ACC112 (cell line): ENCODE measurements at regions not wholly inside any gene's neighbourhood (a gene's known extent, or its start where the extent isn't known, plus 50 kb on each side); places are given as distances from the start of the nearest gene placed in this dataset.

Experiments used
- H2AFZ ChIP-seq: fragments of 200-600 bp; sonication (generic); one replicate; pipeline ENCODE4 v1.6.0; 2017; ENCODE audit warnings: antibody characterized with exemption, low read length; ENCODE audit not compliant: unreplicated experiment
- H3K27ac ChIP-seq: fragments of 200-600 bp; sonication (generic); 2 replicates; pipeline ENCODE4 v1.5.1; 2014; ENCODE audit warnings: low read depth, mild to moderate bottlenecking, antibody characterized with exemption, low read length, moderate library complexity
- H3K27me3 ChIP-seq: fragments of 200-600 bp; sonication (generic); 2 replicates; pipeline ENCODE4 v1.6.1; 2014; ENCODE audit warnings: mild to moderate bottlenecking, antibody characterized with exemption, low read length, moderate library complexity, mixed read lengths; ENCODE audit not compliant: insufficient read depth
- H3K36me3 ChIP-seq: fragments of 200-600 bp; sonication (generic); 2 replicates; pipeline ENCODE4 v1.6.1; 2016; ENCODE audit warnings: mild to moderate bottlenecking, antibody characterized with exemption, low read length, moderate library complexity, mixed read lengths; ENCODE audit not compliant: insufficient read depth
- H3K4me1 ChIP-seq: fragments of 200-600 bp; sonication (generic); one replicate; pipeline ENCODE4 v1.6.1; 2016; ENCODE audit warnings: low read length, mixed read lengths; ENCODE audit not compliant: insufficient read depth, unreplicated experiment, control insufficient read depth
- H3K4me3 ChIP-seq: fragments of 200-600 bp; sonication (generic); 2 replicates; pipeline ENCODE4 v1.5.1; 2014; ENCODE audit warnings: mild to moderate bottlenecking, low read depth, low read length
- H3K79me2 ChIP-seq: fragments of 200-600 bp; sonication (generic); one replicate; pipeline ENCODE4 v1.6.0; 2016; ENCODE audit warnings: low read length; ENCODE audit not compliant: control insufficient read depth, unreplicated experiment, insufficient read depth

DNA sequence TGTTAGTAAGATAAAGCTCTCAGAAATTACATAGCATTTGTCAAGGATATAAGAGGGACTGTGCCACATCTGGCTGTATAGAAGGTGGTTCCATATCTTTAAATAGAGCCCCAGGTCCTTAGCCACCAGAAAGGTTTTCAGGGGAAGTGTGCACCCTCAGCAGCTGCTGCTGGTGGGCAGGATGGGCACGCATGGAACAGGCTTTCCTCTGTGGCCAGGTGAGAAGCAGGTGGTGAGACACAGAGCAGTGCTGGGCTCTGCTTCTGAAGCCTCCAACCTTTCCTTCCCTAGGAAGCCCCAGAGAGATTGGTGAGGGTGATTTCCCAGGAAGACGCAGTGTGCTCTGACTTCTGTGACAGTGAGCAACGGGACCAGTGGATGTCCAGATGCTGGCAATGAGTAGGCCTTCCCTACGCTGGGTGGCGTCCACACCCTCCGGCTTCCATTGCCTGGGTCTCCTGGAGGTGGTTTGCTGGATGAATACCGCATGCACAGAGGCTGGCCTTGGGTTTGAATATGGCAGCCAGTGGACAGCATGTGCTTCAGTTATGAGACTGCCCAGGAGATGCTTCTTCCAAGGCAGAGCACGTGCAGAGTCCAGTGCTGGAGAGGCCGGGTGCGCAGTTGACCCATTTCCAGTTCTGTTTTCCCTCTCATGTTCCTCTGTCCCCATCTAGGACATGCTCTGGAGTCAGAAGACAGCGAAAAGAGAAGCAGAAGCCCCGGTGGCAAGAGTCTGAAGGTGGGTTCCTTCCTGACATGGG is 52.7 kb upstream of the POLG start:
- H2AFZ ChIP-seq = no peak overlapping the region
- H3K36me3 ChIP-seq = no peaks in the 10 kb centered on the region
- H3K79me2 ChIP-seq = no peaks in the 10 kb centered on the region
- no peak overlapping the region for H3K27ac ChIP-seq
- peaks cover 43% of the 10 kb centered on the region for H3K27me3 ChIP-seq
- peaks cover 7% of the 10 kb centered on the region for H3K4me1 ChIP-seq
- H3K4me3 ChIP-seq = no peak overlapping the region

DNA sequence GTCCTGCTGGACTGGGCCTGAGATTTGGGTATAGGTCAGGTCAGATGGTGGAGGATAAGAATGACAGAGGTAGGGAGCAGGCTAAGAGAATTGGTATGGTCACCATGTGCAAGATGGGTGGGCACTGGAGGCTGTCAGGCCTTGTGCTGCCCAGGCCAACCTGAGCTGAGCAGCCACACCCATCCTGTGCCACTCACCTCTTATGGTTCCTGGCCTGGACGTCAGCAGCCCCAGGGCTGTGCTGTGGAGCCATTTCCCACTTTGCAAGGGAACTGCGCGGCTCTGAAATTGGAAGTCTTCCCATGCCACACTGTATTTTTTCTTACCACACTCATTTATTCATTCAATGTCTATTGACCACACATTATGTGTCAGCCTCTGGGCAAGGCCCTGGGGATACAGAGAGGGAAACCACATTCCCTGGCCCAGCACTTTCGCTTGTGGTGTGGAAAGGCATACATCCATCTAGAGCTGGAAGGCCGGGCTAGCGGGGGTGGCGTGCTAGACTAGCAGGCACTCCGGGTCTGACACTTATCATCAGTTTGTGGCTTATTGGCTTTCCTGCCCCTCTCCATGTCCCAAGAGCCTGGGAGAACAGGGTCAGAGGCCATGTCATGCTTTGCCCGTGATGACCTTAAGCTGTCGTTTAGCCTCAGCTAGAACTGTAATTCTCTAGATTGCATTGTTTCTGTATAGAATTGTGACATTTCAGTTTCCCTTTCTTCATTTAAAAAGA is 51.1 kb upstream of the POLG start:
- Histone ChIP-seq H3K27ac (no peak overlapping the region), H2AFZ (no peak overlapping the region), H3K79me2 (no peaks in the 10 kb centered on the region), H3K27me3 (peaks cover 43% of the 10 kb centered on the region), H3K36me3 (no peaks in the 10 kb centered on the region), H3K4me3 (no peak overlapping the region), H3K4me1 (peaks cover 7% of the 10 kb centered on the region)
